Panc1 (cell line): ENCODE measurements at regions not wholly inside any gene's neighbourhood (a gene's known extent, or its start where the extent isn't known, plus 50 kb on each side); places are given as distances from the start of the nearest gene placed in this dataset.

Experiments
- POLR2AphosphoS5 ChIP-seq: IDR thresholded peaks from 2 replicates; pipeline ENCODE4 v1.6.1; 2012; ENCODE audit warnings: mild to moderate bottlenecking, low read depth, low read length, moderate library complexity
- TF ChIP-seq, protein P1 (sequence below): fragments of 450-650 bp; IDR thresholded peaks from 2 replicates; pipeline ENCODE4 v1.5.1; 2017; ENCODE audit warnings: mild to moderate bottlenecking

DNA sequence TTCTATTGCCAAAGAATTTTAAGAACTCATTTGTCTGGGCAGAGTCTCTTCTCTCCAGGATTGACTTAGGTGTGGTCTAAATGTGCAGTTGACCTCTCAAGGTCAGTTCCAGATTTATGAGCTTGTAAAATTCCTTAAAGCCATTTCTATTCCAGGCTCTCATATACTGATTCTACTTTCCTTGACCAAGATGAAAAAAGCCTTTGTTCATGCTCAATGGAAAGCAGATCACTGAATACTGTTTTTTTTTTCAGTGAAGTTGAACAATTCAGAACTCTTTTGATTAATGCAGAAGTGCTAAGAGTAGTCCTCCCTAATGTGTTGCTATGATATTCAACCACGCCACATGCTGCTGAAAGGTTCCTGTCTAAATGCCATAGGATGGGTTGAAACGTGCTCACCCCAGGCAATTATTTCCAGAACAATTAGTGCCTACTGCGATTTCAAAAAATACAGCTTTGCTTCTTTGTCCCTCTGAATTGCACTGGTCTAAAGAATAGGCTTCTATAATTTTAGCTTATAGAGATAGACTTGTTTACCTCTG lies 312.4 kb upstream of the PABPC5 start:
- TF ChIP-seq, protein P1, sequence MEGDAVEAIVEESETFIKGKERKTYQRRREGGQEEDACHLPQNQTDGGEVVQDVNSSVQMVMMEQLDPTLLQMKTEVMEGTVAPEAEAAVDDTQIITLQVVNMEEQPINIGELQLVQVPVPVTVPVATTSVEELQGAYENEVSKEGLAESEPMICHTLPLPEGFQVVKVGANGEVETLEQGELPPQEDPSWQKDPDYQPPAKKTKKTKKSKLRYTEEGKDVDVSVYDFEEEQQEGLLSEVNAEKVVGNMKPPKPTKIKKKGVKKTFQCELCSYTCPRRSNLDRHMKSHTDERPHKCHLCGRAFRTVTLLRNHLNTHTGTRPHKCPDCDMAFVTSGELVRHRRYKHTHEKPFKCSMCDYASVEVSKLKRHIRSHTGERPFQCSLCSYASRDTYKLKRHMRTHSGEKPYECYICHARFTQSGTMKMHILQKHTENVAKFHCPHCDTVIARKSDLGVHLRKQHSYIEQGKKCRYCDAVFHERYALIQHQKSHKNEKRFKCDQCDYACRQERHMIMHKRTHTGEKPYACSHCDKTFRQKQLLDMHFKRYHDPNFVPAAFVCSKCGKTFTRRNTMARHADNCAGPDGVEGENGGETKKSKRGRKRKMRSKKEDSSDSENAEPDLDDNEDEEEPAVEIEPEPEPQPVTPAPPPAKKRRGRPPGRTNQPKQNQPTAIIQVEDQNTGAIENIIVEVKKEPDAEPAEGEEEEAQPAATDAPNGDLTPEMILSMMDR = no peak
- TF ChIP-seq POLR2AphosphoS5 = no peak
